Coronary artery (tissue), 2 donors: ENCODE measurements at regions not wholly inside any gene's neighbourhood (a gene's known extent, or its start where the extent isn't known, plus 50 kb on each side); places are given as distances from the start of the nearest gene placed in this dataset.

Experiments used
- DNase-seq: peaks from one replicate; pipeline ENCODE4 v3.0.0-alpha.2; 2017; ENCODE audit warnings: low spot score
- H3K27ac ChIP-seq, 2 donors: fragments of 200-600 bp; sonication (generic); one replicate each; pipeline ENCODE4 v1.5.1; 2016 to 2019
- H3K4me3 ChIP-seq: fragments of 200-600 bp; sonication (generic); 2 replicates; pipeline ENCODE4 v1.5.1; 2016; ENCODE audit warnings: mild to moderate bottlenecking, moderate library complexity
- TF ChIP-seq, protein P1 (sequence below): fragments of 200-600 bp; sonication (generic); IDR thresholded peaks from one replicate; pipeline ENCODE4 v1.5.1; 2019; ENCODE audit warnings: antibody characterized with exemption

DNA sequence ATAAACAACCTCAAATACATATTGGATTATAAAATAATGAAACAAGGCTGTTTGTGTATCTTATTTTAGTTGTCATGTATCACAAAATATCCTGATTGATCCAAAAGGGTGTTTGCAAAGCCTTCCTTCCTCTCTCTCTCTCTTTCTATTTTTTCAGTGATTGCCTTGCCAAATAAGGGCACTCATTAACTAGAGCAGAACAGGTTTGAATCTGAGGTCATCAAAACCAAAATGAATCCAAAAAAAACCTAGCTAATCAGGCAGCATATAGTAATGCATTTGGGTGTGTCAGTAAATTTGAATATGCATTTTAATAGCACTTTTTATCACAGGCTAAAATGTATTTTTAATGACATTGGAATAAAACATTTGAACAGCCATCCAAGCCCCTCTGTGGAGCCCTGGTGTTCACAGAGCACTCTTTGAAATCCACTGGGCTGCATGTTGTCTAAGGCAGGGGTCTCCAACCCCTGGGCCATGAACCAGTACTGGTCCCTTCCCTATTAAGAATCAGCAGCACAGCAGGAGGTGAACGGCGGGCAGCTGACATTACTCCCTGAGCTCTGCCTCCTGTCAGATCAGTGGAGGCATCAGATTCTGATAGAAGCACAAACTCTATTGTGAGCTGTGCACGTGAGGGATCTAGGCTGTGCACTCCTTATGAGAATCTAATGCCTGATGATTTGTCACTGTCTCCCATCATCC lies 171.8 kb upstream of the RAI14 start:
- no peak for DNase-seq
- TF ChIP-seq, protein P1, sequence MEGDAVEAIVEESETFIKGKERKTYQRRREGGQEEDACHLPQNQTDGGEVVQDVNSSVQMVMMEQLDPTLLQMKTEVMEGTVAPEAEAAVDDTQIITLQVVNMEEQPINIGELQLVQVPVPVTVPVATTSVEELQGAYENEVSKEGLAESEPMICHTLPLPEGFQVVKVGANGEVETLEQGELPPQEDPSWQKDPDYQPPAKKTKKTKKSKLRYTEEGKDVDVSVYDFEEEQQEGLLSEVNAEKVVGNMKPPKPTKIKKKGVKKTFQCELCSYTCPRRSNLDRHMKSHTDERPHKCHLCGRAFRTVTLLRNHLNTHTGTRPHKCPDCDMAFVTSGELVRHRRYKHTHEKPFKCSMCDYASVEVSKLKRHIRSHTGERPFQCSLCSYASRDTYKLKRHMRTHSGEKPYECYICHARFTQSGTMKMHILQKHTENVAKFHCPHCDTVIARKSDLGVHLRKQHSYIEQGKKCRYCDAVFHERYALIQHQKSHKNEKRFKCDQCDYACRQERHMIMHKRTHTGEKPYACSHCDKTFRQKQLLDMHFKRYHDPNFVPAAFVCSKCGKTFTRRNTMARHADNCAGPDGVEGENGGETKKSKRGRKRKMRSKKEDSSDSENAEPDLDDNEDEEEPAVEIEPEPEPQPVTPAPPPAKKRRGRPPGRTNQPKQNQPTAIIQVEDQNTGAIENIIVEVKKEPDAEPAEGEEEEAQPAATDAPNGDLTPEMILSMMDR = no peak
- Histone ChIP-seq H3K27ac (no peak overlapping the region), H3K4me3 (no peak overlapping the region)

DNA sequence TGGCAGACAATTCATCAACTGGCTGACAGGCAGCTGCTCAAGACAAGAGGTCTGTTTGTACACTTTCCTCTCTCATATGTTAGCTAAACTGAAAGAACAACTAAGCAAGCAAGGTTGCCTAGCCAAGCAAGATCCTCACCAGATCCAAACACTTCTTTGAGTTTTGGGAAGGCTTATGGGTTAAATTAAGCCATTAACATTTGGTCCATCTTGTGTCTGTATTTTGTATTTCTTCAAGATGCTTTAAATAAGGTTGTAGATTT lies 170.4 kb upstream of the RAI14 start:
- H3K27ac ChIP-seq = peak overlapping the region in 1 of 2 donors; percentile 93
- no peak overlapping the region for H3K4me3 ChIP-seq
- no peak for DNase-seq
- TF ChIP-seq, protein P1 = no peak

DNA sequence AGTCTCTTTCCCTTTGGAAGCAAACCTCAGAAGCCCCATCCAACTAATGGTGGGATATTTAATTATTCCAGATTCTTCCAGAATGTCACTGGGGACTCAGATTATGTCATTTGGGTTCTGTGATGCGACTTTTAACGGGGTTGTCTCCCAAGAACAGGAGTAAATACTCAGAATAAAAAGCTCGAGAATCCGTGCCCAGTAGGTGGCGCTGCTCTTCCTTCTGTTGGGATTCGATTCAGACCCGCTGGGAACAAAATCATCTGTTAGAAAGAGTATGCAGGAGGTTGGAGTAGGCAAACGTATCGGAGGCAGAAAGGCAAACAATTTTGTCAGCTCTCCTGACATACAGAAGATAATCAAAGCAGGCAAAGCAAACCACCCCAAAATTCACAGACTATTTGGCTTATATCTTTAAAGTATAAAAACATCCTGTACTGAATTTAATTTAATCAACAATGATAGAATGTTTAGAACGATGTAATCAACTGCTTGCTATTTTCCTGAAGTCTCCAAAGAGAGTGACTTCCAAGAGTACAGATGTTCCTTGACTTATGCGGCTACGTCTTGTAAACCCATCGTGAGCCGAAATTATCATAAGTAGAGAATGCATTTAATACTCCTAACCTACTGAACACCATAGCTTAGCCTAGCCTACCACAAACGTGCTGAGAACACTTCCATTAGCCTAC lies 169.8 kb upstream of the RAI14 start:
- Histone ChIP-seq H3K4me3 (no peak overlapping the region), H3K27ac (peak overlapping the region; percentile 87 to 93)
- TF ChIP-seq, protein P1 = peak; percentile 57
- DNase-seq = no peak

DNA sequence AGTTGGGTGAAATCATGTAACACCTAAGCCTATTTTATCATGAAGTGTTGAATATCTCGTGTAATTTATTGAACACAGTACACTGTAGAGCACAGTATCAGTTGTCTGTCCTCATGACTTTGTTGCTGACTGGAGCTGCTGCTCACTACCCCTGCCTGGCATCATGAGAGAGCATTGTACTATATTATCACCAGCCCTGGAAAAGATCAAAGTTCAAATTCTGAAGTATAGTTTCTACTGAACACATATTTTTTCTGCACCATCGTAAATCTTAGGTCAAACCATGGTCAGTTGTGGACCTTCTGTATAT lies 169.3 kb upstream of the RAI14 start:
- peak overlapping the region; percentile 87 to 93 for H3K27ac ChIP-seq

DNA sequence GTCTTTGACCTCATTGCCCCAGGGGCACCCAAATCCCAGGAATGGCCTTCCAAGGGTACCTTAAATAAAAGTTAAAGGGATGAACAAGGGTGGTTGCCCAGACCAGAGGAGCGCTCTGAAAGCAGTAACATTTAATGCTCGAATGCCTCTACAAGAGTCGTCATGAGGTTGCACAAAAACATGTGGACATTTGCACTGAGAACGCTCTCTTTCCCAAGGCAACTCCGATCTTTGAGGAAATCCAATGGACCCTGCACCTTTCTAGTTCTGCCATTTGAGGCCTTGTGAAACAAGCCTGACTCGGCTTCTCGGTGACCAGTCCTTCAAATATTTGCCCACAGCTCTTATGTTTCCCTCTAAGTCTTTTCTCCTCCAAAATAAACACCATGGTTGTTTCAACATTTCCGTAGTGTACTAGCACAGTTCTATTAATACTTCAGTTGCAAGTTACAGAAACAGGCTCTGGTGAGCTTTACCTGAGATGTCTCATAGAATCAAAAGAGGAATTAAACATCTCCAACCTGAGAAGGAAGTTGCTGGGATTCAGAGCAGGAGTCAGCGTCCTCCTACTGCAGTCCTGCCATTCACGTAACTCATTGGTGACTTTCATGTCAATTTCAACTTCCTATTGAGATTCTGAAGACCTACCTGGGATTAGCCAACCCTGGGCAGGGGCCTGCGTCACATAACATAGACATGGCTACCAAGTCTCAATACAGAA lies 168.8 kb upstream of the RAI14 start:
- H3K4me3 ChIP-seq = peak overlapping the region; percentile 10
- H3K27ac ChIP-seq = peak overlapping the region; percentile 87 to 93
- no peak for DNase-seq
- TF ChIP-seq, protein P1 = no peak

More for the DNA sequence above, 169.3 kb upstream of the RAI14 start:
- no peak overlapping the region for H3K4me3 ChIP-seq
- TF ChIP-seq, protein P1 = no peak
- DNase-seq = no peak

DNA sequence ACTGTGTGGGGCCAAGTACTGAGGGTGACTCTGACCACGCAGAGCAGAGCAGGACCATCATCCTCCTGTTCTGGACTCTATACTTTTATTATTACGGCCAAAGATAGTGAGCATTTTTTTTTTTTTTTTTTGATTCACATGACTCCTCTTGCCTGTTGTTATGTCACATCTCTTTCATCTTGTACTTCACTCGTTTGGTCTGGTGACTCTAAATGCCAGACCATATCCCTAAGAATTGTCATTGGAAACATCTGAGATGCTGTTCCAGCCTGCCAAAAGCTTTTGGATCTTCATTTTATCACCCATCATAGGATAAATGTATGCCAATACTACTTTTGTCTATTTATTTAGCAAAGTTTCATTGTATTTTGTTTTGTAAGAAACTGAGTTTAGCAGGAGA lies 168.2 kb upstream of the RAI14 start:
- TF ChIP-seq, protein P1 = no peak
- peak overlapping the region; percentile 10 for H3K4me3 ChIP-seq
- H3K27ac ChIP-seq = peak overlapping the region; percentile 86 to 93
- no peak for DNase-seq
